ENCODE measurements at regions not wholly inside any gene's neighbourhood (a gene's known extent, or its start where the extent isn't known, plus 50 kb on each side); places are given as distances from the start of the nearest gene placed in this dataset.

DNA sequence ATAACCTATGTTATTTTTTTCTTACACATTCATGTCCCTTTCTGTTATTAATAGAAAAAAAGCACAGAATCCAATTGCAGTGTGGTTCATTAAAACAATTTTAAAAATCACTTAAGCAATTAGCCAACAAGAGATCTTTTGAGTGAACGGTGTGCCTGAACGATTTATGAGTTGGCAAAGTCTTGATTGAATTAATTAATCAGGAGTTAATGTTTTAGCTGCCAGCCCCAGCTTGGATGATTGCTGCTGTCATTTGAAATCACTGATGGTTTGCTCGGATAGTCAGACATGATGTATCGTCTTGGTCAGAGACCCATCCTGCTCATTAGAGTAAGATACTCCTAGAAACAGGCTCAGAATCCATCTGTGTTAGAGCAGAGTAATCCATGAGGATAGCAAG, 158.3 kb upstream of the GALNT2 start:
- TF ChIP-seq EP300 (IDR thresholded peaks at IDR 0.05; ENCODE audit: borderline replicate concordance) (no peak), FOXM1 (IDR thresholded peaks at IDR 0.05; ENCODE audit: borderline replicate concordance, low read depth) (no peak), EGR1 (IDR thresholded peaks at IDR 0.05) (no peak), NFIC (IDR thresholded peaks at IDR 0.05) (no peak), TCF12 (IDR thresholded peaks at IDR 0.05; ENCODE audit: low read depth) (no peak), CREB1 (IDR thresholded peaks at IDR 0.05; ENCODE audit: low read depth) (no peak), TEAD4 (IDR thresholded peaks at IDR 0.05) (no peak), RAD21 (IDR thresholded peaks at IDR 0.05; ENCODE audit: low read depth) (no peak), ZBTB7A (IDR thresholded peaks at IDR 0.05; ENCODE audit: low read depth) (no peak), YY1 (IDR thresholded peaks at IDR 0.05; ENCODE audit: low read depth) (no peak), TAF1 (IDR thresholded peaks at IDR 0.05; ENCODE audit: low read depth) (no peak), CEBPB (IDR thresholded peaks at IDR 0.05) (no peak)
- TF ChIP-seq, protein P1, sequence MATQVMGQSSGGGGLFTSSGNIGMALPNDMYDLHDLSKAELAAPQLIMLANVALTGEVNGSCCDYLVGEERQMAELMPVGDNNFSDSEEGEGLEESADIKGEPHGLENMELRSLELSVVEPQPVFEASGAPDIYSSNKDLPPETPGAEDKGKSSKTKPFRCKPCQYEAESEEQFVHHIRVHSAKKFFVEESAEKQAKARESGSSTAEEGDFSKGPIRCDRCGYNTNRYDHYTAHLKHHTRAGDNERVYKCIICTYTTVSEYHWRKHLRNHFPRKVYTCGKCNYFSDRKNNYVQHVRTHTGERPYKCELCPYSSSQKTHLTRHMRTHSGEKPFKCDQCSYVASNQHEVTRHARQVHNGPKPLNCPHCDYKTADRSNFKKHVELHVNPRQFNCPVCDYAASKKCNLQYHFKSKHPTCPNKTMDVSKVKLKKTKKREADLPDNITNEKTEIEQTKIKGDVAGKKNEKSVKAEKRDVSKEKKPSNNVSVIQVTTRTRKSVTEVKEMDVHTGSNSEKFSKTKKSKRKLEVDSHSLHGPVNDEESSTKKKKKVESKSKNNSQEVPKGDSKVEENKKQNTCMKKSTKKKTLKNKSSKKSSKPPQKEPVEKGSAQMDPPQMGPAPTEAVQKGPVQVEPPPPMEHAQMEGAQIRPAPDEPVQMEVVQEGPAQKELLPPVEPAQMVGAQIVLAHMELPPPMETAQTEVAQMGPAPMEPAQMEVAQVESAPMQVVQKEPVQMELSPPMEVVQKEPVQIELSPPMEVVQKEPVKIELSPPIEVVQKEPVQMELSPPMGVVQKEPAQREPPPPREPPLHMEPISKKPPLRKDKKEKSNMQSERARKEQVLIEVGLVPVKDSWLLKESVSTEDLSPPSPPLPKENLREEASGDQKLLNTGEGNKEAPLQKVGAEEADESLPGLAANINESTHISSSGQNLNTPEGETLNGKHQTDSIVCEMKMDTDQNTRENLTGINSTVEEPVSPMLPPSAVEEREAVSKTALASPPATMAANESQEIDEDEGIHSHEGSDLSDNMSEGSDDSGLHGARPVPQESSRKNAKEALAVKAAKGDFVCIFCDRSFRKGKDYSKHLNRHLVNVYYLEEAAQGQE (IDR thresholded peaks at IDR 0.05; ENCODE audit: low read depth) = no peak
- TF ChIP-seq, protein P2, sequence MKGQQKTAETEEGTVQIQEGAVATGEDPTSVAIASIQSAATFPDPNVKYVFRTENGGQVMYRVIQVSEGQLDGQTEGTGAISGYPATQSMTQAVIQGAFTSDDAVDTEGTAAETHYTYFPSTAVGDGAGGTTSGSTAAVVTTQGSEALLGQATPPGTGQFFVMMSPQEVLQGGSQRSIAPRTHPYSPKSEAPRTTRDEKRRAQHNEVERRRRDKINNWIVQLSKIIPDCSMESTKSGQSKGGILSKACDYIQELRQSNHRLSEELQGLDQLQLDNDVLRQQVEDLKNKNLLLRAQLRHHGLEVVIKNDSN (IDR thresholded peaks at IDR 0.05) = no peak
- TF ChIP-seq, protein P3, sequence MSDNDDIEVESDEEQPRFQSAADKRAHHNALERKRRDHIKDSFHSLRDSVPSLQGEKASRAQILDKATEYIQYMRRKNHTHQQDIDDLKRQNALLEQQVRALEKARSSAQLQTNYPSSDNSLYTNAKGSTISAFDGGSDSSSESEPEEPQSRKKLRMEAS (IDR thresholded peaks at IDR 0.05) = no peak

DNA sequence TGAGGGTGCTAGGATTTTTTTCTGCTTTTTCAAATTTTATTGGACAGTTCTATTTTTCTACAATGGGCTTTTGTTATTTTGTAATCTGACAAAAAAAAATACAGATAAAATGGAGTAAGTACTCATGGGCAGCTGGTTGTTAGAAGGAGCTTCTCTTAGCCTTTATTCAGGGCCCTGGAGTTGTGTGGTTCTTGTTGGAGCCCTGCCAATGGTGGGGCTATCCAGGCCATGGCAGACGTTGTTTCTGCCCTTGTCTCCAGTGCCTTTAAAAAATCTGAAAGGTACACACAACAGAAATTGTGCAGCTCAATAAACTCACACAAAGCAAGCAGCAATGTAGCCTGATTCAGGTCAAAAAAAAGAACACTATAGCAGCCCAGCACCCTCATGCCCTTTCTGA, 153.5 kb upstream of the GALNT2 start:
- TF ChIP-seq TEAD4 (IDR thresholded peaks at IDR 0.05) (no peak), CEBPB (IDR thresholded peaks at IDR 0.05) (no peak), RAD21 (IDR thresholded peaks at IDR 0.05; ENCODE audit: low read depth) (no peak), ZBTB7A (IDR thresholded peaks at IDR 0.05; ENCODE audit: low read depth) (no peak), FOXM1 (IDR thresholded peaks at IDR 0.05; ENCODE audit: borderline replicate concordance, low read depth) (no peak), NFIC (IDR thresholded peaks at IDR 0.05) (no peak)
- TF ChIP-seq, protein P2 (IDR thresholded peaks at IDR 0.05) = no peak

DNA sequence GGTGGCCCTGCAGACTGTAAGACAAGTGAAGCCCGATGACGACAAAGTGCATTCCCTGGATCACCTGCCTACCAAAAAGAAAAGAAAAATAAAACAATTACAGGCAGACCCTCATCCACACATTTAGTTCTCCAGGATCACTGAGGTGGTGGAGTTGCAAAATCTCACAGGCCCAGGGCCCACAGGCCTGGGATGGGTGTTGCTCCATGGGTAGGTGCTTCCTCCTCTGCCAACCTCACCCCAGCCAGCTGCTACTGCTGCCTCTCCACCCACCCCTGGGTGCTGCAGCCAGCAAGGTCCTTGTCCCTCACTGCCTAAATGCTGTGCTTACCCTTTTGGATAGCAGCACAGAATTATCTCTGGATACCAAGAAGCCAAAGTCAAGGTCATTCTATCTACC, 146.4 kb upstream of the GALNT2 start:
- no peak for TF ChIP-seq RAD21 (IDR thresholded peaks at IDR 0.05; ENCODE audit: low read depth)
- TF ChIP-seq EP300 (IDR thresholded peaks at IDR 0.05; ENCODE audit: borderline replicate concordance) = no peak
- TF ChIP-seq ZBTB7A (IDR thresholded peaks at IDR 0.05; ENCODE audit: low read depth) = no peak
- no peak for TF ChIP-seq CREB1 (IDR thresholded peaks at IDR 0.05; ENCODE audit: low read depth)
- TF ChIP-seq, protein P3 (IDR thresholded peaks at IDR 0.05) = no peak
- no peak for TF ChIP-seq TCF12 (IDR thresholded peaks at IDR 0.05; ENCODE audit: low read depth)
- TF ChIP-seq, protein P1 (IDR thresholded peaks at IDR 0.05; ENCODE audit: low read depth) = no peak
- TF ChIP-seq TAF1 (IDR thresholded peaks at IDR 0.05; ENCODE audit: low read depth) = no peak
- no peak for TF ChIP-seq FOXM1 (IDR thresholded peaks at IDR 0.05; ENCODE audit: borderline replicate concordance, low read depth)
- TF ChIP-seq TEAD4 (IDR thresholded peaks at IDR 0.05) = no peak
- no peak for TF ChIP-seq CEBPB (IDR thresholded peaks at IDR 0.05)

DNA sequence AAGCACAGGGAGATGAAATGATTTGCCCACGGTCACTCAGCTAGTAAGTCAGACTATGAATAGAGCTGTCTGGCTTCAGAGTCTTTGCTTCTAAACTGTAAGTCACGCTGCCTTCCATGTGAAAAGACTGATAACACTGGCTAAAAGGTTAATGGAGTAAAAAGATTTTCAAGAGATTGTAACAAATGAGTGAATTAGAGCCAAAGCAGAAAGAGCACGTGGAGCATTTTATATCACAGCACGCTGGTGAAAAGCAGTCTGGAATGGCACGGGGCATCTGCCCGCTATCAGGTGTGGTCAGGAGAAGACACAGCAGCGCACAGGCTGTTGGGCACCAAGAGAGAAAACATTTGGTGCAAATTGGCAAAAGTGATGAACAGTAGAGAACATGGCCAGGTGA, 144.8 kb upstream of the GALNT2 start:
- TF ChIP-seq EP300 (IDR thresholded peaks at IDR 0.05; ENCODE audit: borderline replicate concordance) (no peak), NFIC (IDR thresholded peaks at IDR 0.05) (no peak), TAF1 (IDR thresholded peaks at IDR 0.05; ENCODE audit: low read depth) (no peak), TEAD4 (IDR thresholded peaks at IDR 0.05) (no peak), FOXM1 (IDR thresholded peaks at IDR 0.05; ENCODE audit: borderline replicate concordance, low read depth) (no peak), ZBTB7A (IDR thresholded peaks at IDR 0.05; ENCODE audit: low read depth) (no peak), CREB1 (IDR thresholded peaks at IDR 0.05; ENCODE audit: low read depth) (no peak), EGR1 (IDR thresholded peaks at IDR 0.05) (no peak), YY1 (IDR thresholded peaks at IDR 0.05; ENCODE audit: low read depth) (no peak), CEBPB (IDR thresholded peaks at IDR 0.05) (no peak), RAD21 (IDR thresholded peaks at IDR 0.05; ENCODE audit: low read depth) (no peak), TCF12 (IDR thresholded peaks at IDR 0.05; ENCODE audit: low read depth) (no peak)
- TF ChIP-seq, protein P1 (IDR thresholded peaks at IDR 0.05; ENCODE audit: low read depth) = no peak
- TF ChIP-seq, protein P2 (IDR thresholded peaks at IDR 0.05) = no peak
- TF ChIP-seq, protein P3 (IDR thresholded peaks at IDR 0.05) = no peak
